ENCODE measurements at regions not wholly inside any gene's neighbourhood (a gene's known extent, or its start where the extent isn't known, plus 50 kb on each side); places are given as distances from the start of the nearest gene placed in this dataset.

DNA sequence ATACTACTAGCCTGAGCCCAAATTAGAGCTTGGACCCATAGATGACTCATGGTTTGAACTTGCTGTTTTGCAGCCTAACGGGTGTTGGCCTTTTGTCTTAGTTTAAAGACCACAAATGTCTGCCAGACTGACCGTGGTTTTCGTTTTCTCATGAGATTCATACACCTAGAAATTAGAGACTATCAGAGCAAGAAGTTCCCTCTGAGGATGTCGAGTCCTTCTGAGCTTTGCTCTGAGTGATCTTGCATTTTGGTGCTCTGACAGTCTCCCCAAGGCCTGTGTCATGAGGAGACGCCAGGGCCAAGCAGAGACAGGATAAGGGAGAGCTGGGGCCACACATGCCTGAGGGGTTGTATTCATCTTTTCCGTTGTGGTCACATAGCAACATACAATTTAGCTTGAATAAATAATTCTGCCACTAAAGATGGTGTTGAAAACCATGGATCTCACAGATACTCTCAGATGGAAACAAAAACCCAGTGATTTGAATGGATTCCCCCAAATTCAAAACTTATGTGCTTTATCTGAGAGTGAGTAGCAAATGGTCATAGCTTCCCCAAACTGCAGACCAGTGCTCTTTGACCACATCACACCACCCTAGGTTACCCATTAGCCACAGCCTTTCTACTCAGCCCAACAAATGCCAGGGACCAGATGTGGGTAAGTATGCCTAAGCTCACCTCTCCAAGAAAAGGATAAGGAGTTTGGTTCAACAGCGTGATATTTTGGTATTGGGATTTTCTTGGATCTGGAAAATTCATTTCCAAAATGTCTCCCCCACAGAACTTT is 762.0 kb upstream of the IGFBP3 start:
- Histone ChIP-seq H3K4me3 (ENCODE audit: low read length in 3 of 3) (no peak overlapping the region), H3K9ac (ENCODE audit: low read length in 3 of 3) (no peak overlapping the region), H3K36me3 (ENCODE audit: control insufficient read depth in 2 of 3, insufficient read depth in 3 of 3, low read length in 3 of 3) (no peaks in the 10 kb centered on the region), H3K9me3 (ENCODE audit: control insufficient read depth in 2 of 3, insufficient read depth in 1 of 3, low read length in 3 of 3) (no peaks in the 10 kb centered on the region), H3K27ac (ENCODE audit: low read depth in 2 of 2, low read length in 2 of 2) (no peak overlapping the region), H3K27me3 (ENCODE audit: control insufficient read depth, insufficient read depth, low read length) (no peaks in the 10 kb centered on the region), H3K4me1 (ENCODE audit: control insufficient read depth in 2 of 3, insufficient read depth in 2 of 3, low read depth in 1 of 3, low read length in 3 of 3) (no peaks in the 10 kb centered on the region)
- intact Hi-C loops (cut with DNase I), result no loop called here
- DNase-seq (no peak), FAIRE-seq (no peak)
- TF ChIP-seq, protein P1, sequence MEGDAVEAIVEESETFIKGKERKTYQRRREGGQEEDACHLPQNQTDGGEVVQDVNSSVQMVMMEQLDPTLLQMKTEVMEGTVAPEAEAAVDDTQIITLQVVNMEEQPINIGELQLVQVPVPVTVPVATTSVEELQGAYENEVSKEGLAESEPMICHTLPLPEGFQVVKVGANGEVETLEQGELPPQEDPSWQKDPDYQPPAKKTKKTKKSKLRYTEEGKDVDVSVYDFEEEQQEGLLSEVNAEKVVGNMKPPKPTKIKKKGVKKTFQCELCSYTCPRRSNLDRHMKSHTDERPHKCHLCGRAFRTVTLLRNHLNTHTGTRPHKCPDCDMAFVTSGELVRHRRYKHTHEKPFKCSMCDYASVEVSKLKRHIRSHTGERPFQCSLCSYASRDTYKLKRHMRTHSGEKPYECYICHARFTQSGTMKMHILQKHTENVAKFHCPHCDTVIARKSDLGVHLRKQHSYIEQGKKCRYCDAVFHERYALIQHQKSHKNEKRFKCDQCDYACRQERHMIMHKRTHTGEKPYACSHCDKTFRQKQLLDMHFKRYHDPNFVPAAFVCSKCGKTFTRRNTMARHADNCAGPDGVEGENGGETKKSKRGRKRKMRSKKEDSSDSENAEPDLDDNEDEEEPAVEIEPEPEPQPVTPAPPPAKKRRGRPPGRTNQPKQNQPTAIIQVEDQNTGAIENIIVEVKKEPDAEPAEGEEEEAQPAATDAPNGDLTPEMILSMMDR (IDR thresholded peaks at IDR 0.05; ENCODE audit: borderline replicate concordance, extremely low read depth, insufficient read depth), result no peak

DNA sequence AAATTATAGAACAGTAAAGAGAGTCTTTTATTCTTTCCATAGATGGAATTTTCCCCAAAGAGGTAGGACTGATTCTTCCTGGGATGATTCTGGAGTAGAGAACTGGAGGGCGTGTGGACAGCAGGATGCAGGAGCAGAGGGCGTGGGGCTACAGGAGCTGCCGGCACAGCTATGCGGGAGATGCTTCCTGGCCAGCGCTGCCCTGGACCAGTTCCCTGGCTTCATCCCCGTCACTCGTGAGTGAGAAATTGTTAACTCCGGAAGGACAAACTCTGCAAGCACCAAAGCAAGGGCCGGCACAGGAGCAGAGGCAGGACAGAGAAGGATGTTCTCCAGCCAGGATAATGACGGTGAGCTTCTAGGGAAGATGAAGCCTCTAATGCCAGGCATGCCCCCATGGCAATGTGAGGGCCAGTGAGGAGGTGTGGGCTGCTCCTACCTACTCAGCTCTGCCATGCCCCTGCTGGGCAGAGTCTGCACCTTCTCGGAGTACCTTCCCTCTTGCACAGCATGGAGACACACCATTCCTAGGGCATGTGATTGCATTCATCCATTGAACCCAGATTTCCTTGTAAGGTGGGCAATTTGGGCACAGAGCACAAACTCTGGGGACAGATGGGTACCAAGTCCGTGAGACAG is 760.9 kb upstream of the IGFBP3 start:
- no peak overlapping the region for H3K4me3 ChIP-seq (ENCODE audit: low read length in 3 of 3)
- H3K36me3 ChIP-seq (ENCODE audit: control insufficient read depth in 2 of 3, insufficient read depth in 3 of 3, low read length in 3 of 3), result no peaks in the 10 kb centered on the region
- DNase-seq (no peak), FAIRE-seq (no peak)
- intact Hi-C loops (cut with DNase I), result no loop called here
- H3K9ac ChIP-seq (ENCODE audit: low read length in 3 of 3), result no peak overlapping the region
- H3K9me3 ChIP-seq (ENCODE audit: control insufficient read depth in 2 of 3, insufficient read depth in 1 of 3, low read length in 3 of 3), result no peaks in the 10 kb centered on the region
- H3K4me1 ChIP-seq (ENCODE audit: control insufficient read depth in 2 of 3, insufficient read depth in 2 of 3, low read depth in 1 of 3, low read length in 3 of 3), result no peaks in the 10 kb centered on the region
- TF ChIP-seq, protein P1 (IDR thresholded peaks at IDR 0.05; ENCODE audit: borderline replicate concordance, extremely low read depth, insufficient read depth), result no peak
- H3K27me3 ChIP-seq (ENCODE audit: control insufficient read depth, insufficient read depth, low read length), result no peaks in the 10 kb centered on the region
- no peak overlapping the region for H3K27ac ChIP-seq (ENCODE audit: low read depth in 2 of 2, low read length in 2 of 2)

DNA sequence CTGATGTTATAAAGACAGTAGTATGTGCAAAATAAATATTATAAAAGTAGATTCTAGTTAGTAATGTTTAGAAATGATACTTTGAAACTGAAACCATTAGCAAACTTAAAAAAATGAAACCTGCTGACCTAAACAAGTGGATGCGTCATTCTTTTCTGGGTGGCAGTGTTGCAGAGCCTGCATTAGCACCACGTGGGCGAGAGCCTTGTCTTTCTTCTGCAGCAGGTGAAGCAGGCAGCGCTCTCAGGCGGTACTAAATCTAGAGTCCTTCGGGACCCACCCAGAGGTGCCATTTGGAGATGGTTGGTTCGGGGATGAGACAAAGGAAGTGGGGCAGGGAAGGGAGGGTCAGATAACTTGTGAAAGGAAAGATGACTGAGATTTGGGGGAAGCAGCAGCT is 759.1 kb upstream of the IGFBP3 start:
- DNase-seq (no peak), FAIRE-seq (no peak)
- Histone ChIP-seq H3K9ac (ENCODE audit: low read length in 3 of 3) (no peak overlapping the region), H3K4me1 (ENCODE audit: control insufficient read depth in 2 of 3, insufficient read depth in 2 of 3, low read depth in 1 of 3, low read length in 3 of 3) (no peaks in the 10 kb centered on the region), H3K36me3 (ENCODE audit: control insufficient read depth in 2 of 3, insufficient read depth in 3 of 3, low read length in 3 of 3) (no peaks in the 10 kb centered on the region), H3K27ac (ENCODE audit: low read depth in 2 of 2, low read length in 2 of 2) (no peak overlapping the region), H3K4me3 (ENCODE audit: low read length in 3 of 3) (no peak overlapping the region), H3K27me3 (ENCODE audit: control insufficient read depth, insufficient read depth, low read length) (no peaks in the 10 kb centered on the region), H3K9me3 (ENCODE audit: control insufficient read depth in 2 of 3, insufficient read depth in 1 of 3, low read length in 3 of 3) (no peaks in the 10 kb centered on the region)
- TF ChIP-seq, protein P1 (IDR thresholded peaks at IDR 0.05; ENCODE audit: borderline replicate concordance, extremely low read depth, insufficient read depth), result no peak
- intact Hi-C loops (cut with DNase I), result no loop called here
